ENCODE measurements at regions not wholly inside any gene's neighbourhood (a gene's known extent, or its start where the extent isn't known, plus 50 kb on each side); places are given as distances from the start of the nearest gene placed in this dataset.

GRCh38 chr10:98332623-98333269 lies 64.8 kb upstream of the LOXL4 start:
- dilution Hi-C loops (cut with MboI; ENCODE audit: extremely low pct_ligation_motif_present, low sequenced_read_pairs) = no loop called here

More at GRCh38 chr10:98332623-98333269, 64.8 kb upstream of the LOXL4 start:
- no TSS peak for BruUV-seq (replicated peaks)
- H3K9me1 ChIP-seq (replicated peaks; ENCODE audit: control insufficient read depth, extremely low read depth, insufficient read depth, low read length) = no peaks in the 10 kb centered on the region
- DNase-seq (ENCODE audit: low read depth, low spot score) (no peak), FAIRE-seq (no peak)
- H3K27ac ChIP-seq (ENCODE audit: insufficient read depth, low read depth, low read length) = no peak overlapping the region
- TF ChIP-seq FOS (IDR thresholded peaks at IDR 0.05; ENCODE audit: borderline replicate concordance, insufficient read depth, low read length) (no peak), POLR2AphosphoS5 (IDR thresholded peaks at IDR 0.05; ENCODE audit: insufficient read depth, low read depth, low read length) (no peak), CTCF (IDR thresholded peaks at IDR 0.05; ENCODE audit: extremely low read depth in 1 of 2, insufficient read depth in 1 of 2, low read depth in 1 of 2, low read length in 2 of 2) (no peak), MAX (IDR thresholded peaks at IDR 0.05; ENCODE audit: insufficient read depth, insufficient read length) (no peak), JUN (IDR thresholded peaks at IDR 0.05; ENCODE audit: borderline replicate concordance, insufficient read depth, insufficient read length, low read depth) (no peak), POLR2A (IDR thresholded peaks at IDR 0.05; ENCODE audit: low read depth, low read length) (no peak), MYC (IDR thresholded peaks at IDR 0.05; ENCODE audit: low read depth, low read length) (no peak), EZH2 (IDR thresholded peaks at IDR 0.05; ENCODE audit: borderline replicate concordance, low read depth, low read length, severe bottlenecking) (no peak), GATA2 (IDR thresholded peaks at IDR 0.05; ENCODE audit: insufficient read depth, insufficient read length, low read depth, low read length) (no peak)
- H3K4me1 ChIP-seq (ENCODE audit: control insufficient read depth, extremely low read depth, insufficient read depth, low read length) = no peaks in the 10 kb centered on the region
- no peaks in the 10 kb centered on the region for H3K79me2 ChIP-seq (ENCODE audit: control insufficient read depth, insufficient read depth, low read length)
- H3K9ac ChIP-seq (replicated peaks; ENCODE audit: extremely low read depth, insufficient read depth, low read length) = no peak overlapping the region
- intact Hi-C loops (cut with micrococcal nuclease) = loop anchor here (1.0 to 2.0 kb wide), 2 partner anchors 16 to 70 kb away; no protein-coding TSS in a partner anchor
- H3K4me3 ChIP-seq (replicated peaks in 1 of 3; ENCODE audit: insufficient read depth in 1 of 3, low read depth in 1 of 3, low read length in 3 of 3) = no peak overlapping the region
- ChIA-PET POLR2A (no interaction called here), CTCF (interaction anchor here (1.0 to 2.9 kb wide), 5 partner anchors 8 to 162 kb away, joined by 3 to 17 read pairs (median 6); no protein-coding TSS in a partner anchor)
- no peak overlapping the region for H2AFZ ChIP-seq (ENCODE audit: low read depth, low read length)
- no peak overlapping the region for H3K4me2 ChIP-seq (ENCODE audit: insufficient read depth, low read length)
- H3K27me3 ChIP-seq (ENCODE audit: control insufficient read depth in 2 of 2, insufficient read depth in 2 of 2, low read length in 2 of 2) = peaks cover 3 to 5% of the 10 kb centered on the region in 2 experiments
- no peaks in the 10 kb centered on the region for H3K9me3 ChIP-seq (replicated peaks; ENCODE audit: control insufficient read depth, insufficient read depth, low read length)
- no peaks in the 10 kb centered on the region for H3K36me3 ChIP-seq (ENCODE audit: control insufficient read depth in 2 of 2, extremely low read depth in 1 of 2, insufficient read depth in 2 of 2, low read length in 2 of 2)
- H4K20me1 ChIP-seq (replicated peaks; ENCODE audit: control insufficient read depth, extremely low read depth, insufficient read depth, low read length) = no peaks in the 10 kb centered on the region

All from endothelial cell of umbilical vein (primary cell).